IMR-90 (cell line): ENCODE measurements at regions not wholly inside any gene's neighbourhood (a gene's known extent, or its start where the extent isn't known, plus 50 kb on each side); places are given as distances from the start of the nearest gene placed in this dataset.

Experiments
- ATAC-seq: fragments of 200-7000 bp; cut with Tn5 transposase; 2 replicates; pipeline ENCODE4 v1.9.1; 2020; ENCODE audit warnings: low read depth, mild to moderate bottlenecking, moderate library complexity
- BruUV-seq: library from RNA; stranded (reverse); fragments of 400-500 nt; replicated peaks from 2 replicates; lab custom pipeline; 2021; lab: Mats Ljungman, UMichigan
- CTCF ChIA-PET: fragments of 300-600 bp; formaldehyde crosslinking; extraction: SDS; loops from one replicate; lab custom pipeline; 2021; ENCODE audit warnings: antibody characterized with exemption; lab: Yijun Ruan, JAX
- POLR2A ChIA-PET: fragments of 300-600 bp; sonication (Branson Sonifier 250); formaldehyde crosslinking; loops from one replicate; lab custom pipeline; 2022; ENCODE audit warnings: antibody characterized with exemption; ENCODE audit not compliant: unreplicated experiment; lab: Charles Lee
- DNase-seq: peaks from one replicate; pipeline ENCODE4 v3.0.0; 2013
- H2AFZ ChIP-seq: replicated peaks from 2 replicates; pipeline ENCODE3; 2013; ENCODE audit warnings: low read length, mild to moderate bottlenecking; ENCODE audit not compliant: poor library complexity
- H2AK5ac ChIP-seq: 2 replicates; pipeline ENCODE4 v1.6.1; 2013; ENCODE audit warnings: low read depth, low read length, inconsistent platforms
- H2AK9ac ChIP-seq: replicated peaks from 2 replicates; pipeline ENCODE3; 2013; ENCODE audit warnings: mild to moderate bottlenecking, low read depth, low read length, moderate library complexity; ENCODE audit not compliant: poor library complexity
- H2BK120ac ChIP-seq: 2 replicates; pipeline ENCODE4 v1.6.1; 2013; ENCODE audit warnings: low read depth, low read length, inconsistent platforms
- H2BK15ac ChIP-seq: 3 replicates; pipeline ENCODE4 v1.6.1; 2013; ENCODE audit warnings: low read depth, low read length, inconsistent platforms
- H2BK20ac ChIP-seq: 2 replicates; pipeline ENCODE4 v1.6.1; 2013; ENCODE audit warnings: low read depth, mild to moderate bottlenecking, inconsistent platforms, low read length, moderate library complexity
- H2BK5ac ChIP-seq: 2 replicates; pipeline ENCODE4 v1.6.1; 2013; ENCODE audit warnings: mild to moderate bottlenecking, low read depth, low read length, inconsistent platforms; ENCODE audit not compliant: poor library complexity, severe bottlenecking
- H3K14ac ChIP-seq: replicated peaks from 2 replicates; pipeline ENCODE4 v1.6.1; 2013; ENCODE audit warnings: low read depth, low read length, inconsistent platforms
- H3K18ac ChIP-seq: 2 replicates; pipeline ENCODE4 v1.6.1; 2013; ENCODE audit warnings: low read depth, low read length, control low read depth
- H3K23ac ChIP-seq: 2 replicates; pipeline ENCODE4 v1.6.1; 2013; ENCODE audit warnings: low read depth, low read length, inconsistent platforms
- H3K27ac ChIP-seq: 2 replicates; pipeline ENCODE4 v1.5.1; 2013; ENCODE audit warnings: mild to moderate bottlenecking, control low read depth, low read length; ENCODE audit not compliant: insufficient read depth
- H3K27me3 ChIP-seq: 2 replicates; pipeline ENCODE4 v1.6.1; 2013; ENCODE audit warnings: low read length; ENCODE audit not compliant: control insufficient read depth, insufficient read depth
- H3K36me3 ChIP-seq: 2 replicates; pipeline ENCODE4 v1.6.1; 2013; ENCODE audit warnings: low read length, mixed read lengths; ENCODE audit not compliant: control insufficient read depth, insufficient read depth
- H3K4ac ChIP-seq: 2 replicates; pipeline ENCODE4 v1.6.1; 2013; ENCODE audit warnings: low read depth, low read length, inconsistent platforms
- H3K4me1 ChIP-seq: 2 replicates; pipeline ENCODE4 v1.6.1; 2013; ENCODE audit warnings: low read length, mixed read lengths; ENCODE audit not compliant: control insufficient read depth, insufficient read depth
- H3K4me2 ChIP-seq: 2 replicates; pipeline ENCODE4 v1.6.1; 2013; ENCODE audit warnings: low read depth, mild to moderate bottlenecking, control low read depth, low read length, moderate library complexity
- H3K4me3 ChIP-seq: 2 replicates; pipeline ENCODE4 v1.5.1; 2013; ENCODE audit warnings: low read depth, mild to moderate bottlenecking, control low read depth, low read length, moderate library complexity; ENCODE audit not compliant: insufficient read depth
- H3K56ac ChIP-seq: 2 replicates; pipeline ENCODE4 v1.6.1; 2013; ENCODE audit warnings: low read length, inconsistent platforms; ENCODE audit not compliant: insufficient read depth; ENCODE audit errors: extremely low read depth
- H3K79me1 ChIP-seq, 2 experiments: 2 replicates each; pipeline ENCODE4 v1.6.1; 2013; ENCODE audit warnings: low read length in 2 of 2, inconsistent platforms in 1 of 2, low read depth in 1 of 2
- H3K9ac ChIP-seq: 2 replicates; pipeline ENCODE4 v1.6.1; 2013; ENCODE audit warnings: low read depth, low read length, control low read depth
- H3K9me1 ChIP-seq: 2 replicates; pipeline ENCODE4 v1.6.1; 2013; ENCODE audit warnings: low read length, inconsistent platforms; ENCODE audit not compliant: insufficient read depth
- H3K9me3 ChIP-seq: 2 replicates; pipeline ENCODE4 v1.6.1; 2013; ENCODE audit warnings: low read length; ENCODE audit not compliant: control insufficient read depth, insufficient read depth
- H4K20me1 ChIP-seq: 2 replicates; pipeline ENCODE4 v1.6.1; 2013; ENCODE audit warnings: low read length, inconsistent platforms; ENCODE audit not compliant: insufficient read depth
- H4K5ac ChIP-seq: 2 replicates; pipeline ENCODE4 v1.6.1; 2013; ENCODE audit warnings: mild to moderate bottlenecking, low read depth, low read length, control low read depth
- H4K8ac ChIP-seq, 2 experiments: 2 replicates each; pipeline ENCODE4 v1.6.1; 2013; ENCODE audit warnings: low read depth in 2 of 2, low read length in 2 of 2, control low read depth in 1 of 2, inconsistent platforms in 1 of 2
- H4K91ac ChIP-seq: 2 replicates; pipeline ENCODE4 v1.6.1; 2013; ENCODE audit warnings: low read depth, low read length, inconsistent platforms; ENCODE audit not compliant: insufficient read depth
- MXI1 ChIP-seq: IDR thresholded peaks from 2 replicates; pipeline ENCODE4 v1.6.1; 2012; ENCODE audit warnings: low read depth, mild to moderate bottlenecking, low read length, moderate library complexity, borderline replicate concordance
- POLR2A ChIP-seq: IDR thresholded peaks from 2 replicates; pipeline ENCODE4 v1.6.1; 2012; ENCODE audit warnings: mild to moderate bottlenecking, low read depth, low read length
- RFX5 ChIP-seq: IDR thresholded peaks from 2 replicates; pipeline ENCODE4 v1.8.0; 2012; ENCODE audit warnings: low read depth, mild to moderate bottlenecking, low read length, moderate library complexity
- WGBS, 2 experiments: methylation state at CpG; one replicate each; pipeline versions ENCODE4 v1.1.5 to v1.1.7; 2013; ENCODE audit warnings: missing lambda C conversion rate in 2 of 2; ENCODE audit not compliant: insufficient read length in 1 of 2; ENCODE audit errors: extremely low coverage in 2 of 2; 5-methylcytosine and 5-hydroxymethylcytosine counted together
- dilution Hi-C: fragments of 300-500 bp; cut with HindIII; formaldehyde crosslinking; loops from one replicate; pipeline ENCODE4 v1.14.3; 2018; ENCODE audit warnings: low sequenced_read_pairs; ENCODE audit not compliant: unreplicated experiment
- in situ Hi-C: fragments of 300-500 bp; cut with MboI; formaldehyde crosslinking; loops from 3 replicates; pipeline ENCODE4 v1.14.3; 2019; ENCODE audit warnings: low sequenced_read_pairs, inconsistent platforms, mixed read lengths
- intact Hi-C: fragments of 100-400 bp; cut with micrococcal nuclease; formaldehyde crosslinking; loops from 2 replicates; pipeline ENCODE4 v1.10.0; 2022

GRCh38 chr16:86852135-86852534 is 273.8 kb downstream of the FOXL1 start:
- Histone ChIP-seq H3K4me1 (peaks cover 6% of the 10 kb centered on the region), H4K91ac (no peak overlapping the region), H3K56ac (no peak overlapping the region), H3K9me1 (peaks cover 12% of the 10 kb centered on the region), H3K36me3 (no peaks in the 10 kb centered on the region), H3K4me2 (no peak overlapping the region), H4K8ac (no peak overlapping the region), H3K27me3 (no peaks in the 10 kb centered on the region; the same call in 1 of the 2 replicates), H2BK20ac (no peak overlapping the region), H4K5ac (no peak overlapping the region), H2BK5ac (no peak overlapping the region), H4K20me1 (no peaks in the 10 kb centered on the region), H3K27ac (no peak overlapping the region), H2BK15ac (no peak overlapping the region), H3K9me3 (no peaks in the 10 kb centered on the region), H3K79me1 (no peaks in the 10 kb centered on the region), H3K14ac (no peak overlapping the region), H3K4me3 (no peak overlapping the region), H2BK120ac (no peak overlapping the region), H2AK9ac (no peak overlapping the region), H2AK5ac (peak overlapping the region; percentile 84), H3K4ac (no peak overlapping the region), H3K9ac (no peak overlapping the region), H2AFZ (no peak overlapping the region), H3K18ac (no peak overlapping the region), H3K23ac (no peak overlapping the region)
- no CpG with 5 or more reads among the region's 2 CpGs for WGBS, 2 experiments
- dilution Hi-C loops (no loop called here), intact Hi-C loops (no loop called here), in situ Hi-C loops (no loop called here)
- TF ChIP-seq POLR2A (no peak), RFX5 (no peak), MXI1 (no peak)
- no TSS peak for BruUV-seq
- POLR2A ChIA-PET: no interaction called here
- DNase-seq (no peak), ATAC-seq (no peak)
- CTCF ChIA-PET: no interaction called here
